Activated T-cell treated with anti-CD3 and anti-CD28 coated beads for 1 hour (primary cell): ENCODE measurements at regions not wholly inside any gene's neighbourhood (a gene's known extent, or its start where the extent isn't known, plus 50 kb on each side); places are given as distances from the start of the nearest gene placed in this dataset.

ENCODE experiments used
- DNase-seq: peaks from one replicate; pipeline ENCODE4 v3.0.0-alpha.2; 2020; ENCODE audit warnings: low read depth

GRCh38 chr7:93015779-93016481, 101.8 kb downstream of the SAMD9 start:
- no peak for DNase-seq

GRCh38 chr7:93015101-93015778, 102.5 kb downstream of the SAMD9 start:
- DNase-seq = no peak

GRCh38 chr7:93014410-93014809, 103.4 kb downstream of the SAMD9 start:
- DNase-seq = no peak

- DNase-seq = no peak
Observed at GRCh38 chr7:93013446-93014061, 104.2 kb downstream of the SAMD9 start.

- no peak for DNase-seq
Observed at GRCh38 chr7:93011351-93012294, 106.2 kb downstream of the SAMD9 start.

- no peak for DNase-seq
Observed at GRCh38 chr7:93008833-93009232, 108.9 kb downstream of the SAMD9 start.

- DNase-seq = no peak
Observed at GRCh38 chr7:93006480-93007095, 111.2 kb downstream of the SAMD9 start.

GRCh38 chr7:93004906-93005305, 112.9 kb downstream of the SAMD9 start:
- DNase-seq = no peak

- no peak for DNase-seq
Observed at GRCh38 chr7:92997719-92998118, 120.1 kb downstream of the SAMD9 start.

GRCh38 chr7:92997152-92997551, 120.6 kb downstream of the SAMD9 start:
- DNase-seq = no peak

GRCh38 chr7:92994901-92995300, 122.9 kb downstream of the SAMD9 start:
- no peak for DNase-seq

GRCh38 chr7:92992932-92993331, 124.8 kb downstream of the SAMD9 start:
- no peak for DNase-seq

- no peak for DNase-seq
Observed at GRCh38 chr7:92992483-92992882, 125.3 kb downstream of the SAMD9 start.

- DNase-seq = no peak
Observed at GRCh38 chr7:92991190-92991589, 126.6 kb downstream of the SAMD9 start.

GRCh38 chr7:92988941-92989545, 128.7 kb downstream of the SAMD9 start:
- no peak for DNase-seq

GRCh38 chr7:92988051-92988450, 129.7 kb downstream of the SAMD9 start:
- DNase-seq = no peak

GRCh38 chr7:92987538-92987937, 130.2 kb downstream of the SAMD9 start:
- DNase-seq = no peak

- DNase-seq = no peak
Observed at GRCh38 chr7:92987095-92987494, 130.7 kb downstream of the SAMD9 start.

- no peak for DNase-seq
Observed at GRCh38 chr7:92982928-92983327, 134.9 kb downstream of the SAMD9 start.

- no peak for DNase-seq
Observed at GRCh38 chr7:92976931-92977330, 140.6 kb upstream of the CDK6 start.

GRCh38 chr7:92973974-92974373, 137.6 kb upstream of the CDK6 start:
- no peak for DNase-seq
